ENCODE measurements at regions not wholly inside any gene's neighbourhood (a gene's known extent, or its start where the extent isn't known, plus 50 kb on each side); places are given as distances from the start of the nearest gene placed in this dataset.

- TF ChIP-seq PPARA (CRISPR knock-in tag; IDR thresholded peaks at IDR 0.05; ENCODE audit: borderline replicate concordance) (no peak), ARNTL (CRISPR knock-in tag; IDR thresholded peaks at IDR 0.05; ENCODE audit: borderline replicate concordance, low read depth) (no peak), ISL1 (CRISPR knock-in tag; IDR thresholded peaks at IDR 0.05) (peak; percentile 26; the same call in 1 of the 2 replicates), TOX (CRISPR knock-in tag; IDR thresholded peaks at IDR 0.05; ENCODE audit: borderline replicate concordance) (no peak), TSHZ2 (CRISPR knock-in tag; IDR thresholded peaks at IDR 0.05) (no peak), POU6F1 (CRISPR knock-in tag; IDR thresholded peaks at IDR 0.05; ENCODE audit: borderline replicate concordance, low read depth) (no peak), OSR1 (CRISPR knock-in tag; IDR thresholded peaks at IDR 0.05) (no peak)
- no peak for ATAC-seq
These were observed 255.6 kb upstream of the ZNF717 start for GRCh38 chr3:76040946-76041345.

- TF ChIP-seq GLIS3 (CRISPR knock-in tag; IDR thresholded peaks at IDR 0.05) = no peak
- TF ChIP-seq ZFP3 (CRISPR knock-in tag; IDR thresholded peaks at IDR 0.05) = no peak
- ATAC-seq = no peak
These were observed 258.4 kb upstream of the ZNF717 start for GRCh38 chr3:76043746-76044145.

GRCh38 chr3:76044601-76045600, 259.6 kb upstream of the ZNF717 start:
- TF ChIP-seq CSRNP3 (CRISPR knock-in tag; IDR thresholded peaks at IDR 0.05) (no peak), ISL1 (CRISPR knock-in tag; IDR thresholded peaks at IDR 0.05) (peak; percentile 29; the same call in 1 of the 2 replicates), OSR1 (CRISPR knock-in tag; IDR thresholded peaks at IDR 0.05) (no peak), PATZ1 (CRISPR knock-in tag; IDR thresholded peaks at IDR 0.05; ENCODE audit: borderline replicate concordance) (no peak)
- ATAC-seq = no peak

- no peak for ATAC-seq
- TF ChIP-seq ESRRG (CRISPR knock-in tag; IDR thresholded peaks at IDR 0.05) (no peak), ISL1 (CRISPR knock-in tag; IDR thresholded peaks at IDR 0.05) (peak; percentile 98), ZNF8 (CRISPR knock-in tag; IDR thresholded peaks at IDR 0.05) (peak; percentile 63), CREB5 (CRISPR knock-in tag; IDR thresholded peaks at IDR 0.05; ENCODE audit: low read depth) (peak; percentile 41; the same call in 1 of the 2 replicates), PATZ1 (CRISPR knock-in tag; IDR thresholded peaks at IDR 0.05; ENCODE audit: borderline replicate concordance) (peak; percentile 33; the same call in 1 of the 2 replicates), TOX (CRISPR knock-in tag; IDR thresholded peaks at IDR 0.05; ENCODE audit: borderline replicate concordance) (no peak), RARB (CRISPR knock-in tag; IDR thresholded peaks at IDR 0.05) (no peak), PPARA (CRISPR knock-in tag; IDR thresholded peaks at IDR 0.05; ENCODE audit: borderline replicate concordance) (peak; percentile 57; the same call in 1 of the 2 replicates), ZFP3 (CRISPR knock-in tag; IDR thresholded peaks at IDR 0.05) (no peak), TSHZ2 (CRISPR knock-in tag; IDR thresholded peaks at IDR 0.05) (peak; percentile 85), CSRNP3 (CRISPR knock-in tag; IDR thresholded peaks at IDR 0.05) (no peak), SNAI2 (CRISPR knock-in tag; IDR thresholded peaks at IDR 0.05) (no peak)
These were observed 262.0 kb upstream of the ZNF717 start for GRCh38 chr3:76047368-76047767.

Data from SK-N-SH treated with all-trans-retinoic acid at 6 μM for 48 hours (cell line).